DMS79 (cell line): ENCODE measurements at regions not wholly inside any gene's neighbourhood (a gene's known extent, or its start where the extent isn't known, plus 50 kb on each side); places are given as distances from the start of the nearest gene placed in this dataset.

ENCODE experiments used
- DNase-seq: peaks from one replicate; lab custom pipeline; 2025; lab: John Stamatoyannopoulos, UW

DNA sequence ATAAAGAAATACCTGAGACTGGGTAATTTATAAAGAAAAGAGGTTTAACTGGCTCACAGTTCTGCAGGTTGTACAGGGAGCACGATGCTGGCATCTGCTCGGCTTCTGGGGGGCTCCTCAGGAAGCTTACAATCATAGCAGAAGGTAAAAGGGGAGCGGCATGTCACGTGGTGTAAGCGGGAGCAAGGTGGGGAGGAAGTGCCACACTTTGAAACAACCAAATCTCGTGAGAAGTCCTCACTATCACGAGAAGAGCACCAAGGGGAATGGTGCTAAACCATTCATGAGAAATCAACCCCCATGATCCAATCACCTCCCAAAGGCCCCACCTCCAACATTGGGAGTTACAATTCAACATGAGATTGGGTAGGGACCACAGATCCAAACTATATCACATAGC lies 67.7 kb downstream of the AKR1B1 start:
- no peak for DNase-seq

DNA sequence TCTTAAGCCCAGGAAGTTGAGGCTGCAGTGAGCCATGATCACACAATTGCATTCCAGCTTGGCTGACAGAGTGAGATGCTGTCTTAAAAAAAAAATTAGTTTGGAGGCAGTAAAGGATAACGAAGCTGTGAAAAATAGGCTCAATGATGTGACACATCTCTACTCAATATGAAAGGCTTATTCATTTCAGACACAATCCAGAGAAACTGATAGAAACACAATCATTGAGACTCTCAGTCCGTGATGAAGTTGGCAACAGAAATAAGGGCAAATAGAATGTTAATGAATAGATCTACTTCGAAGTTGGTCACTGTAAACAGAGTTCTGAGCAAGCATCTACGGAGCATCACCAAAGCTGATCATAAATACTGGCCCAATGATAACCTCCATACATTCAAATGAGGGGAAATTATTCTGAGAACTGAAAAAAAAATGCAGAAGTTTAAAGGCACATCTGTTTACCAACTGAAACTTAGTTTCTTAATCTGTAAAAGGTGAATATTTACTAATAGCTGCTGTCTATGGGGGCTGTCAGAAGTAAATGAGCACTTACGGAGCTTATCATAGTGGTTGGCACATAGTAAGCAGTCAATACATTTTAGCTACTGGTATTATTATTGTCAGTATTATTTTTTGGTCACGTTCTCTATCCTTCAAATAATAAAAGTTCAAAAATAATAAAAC lies 70.4 kb downstream of the AKR1B1 start:
- DNase-seq, result no peak

GRCh38 chr7:134378562-134378961 lies 61.8 kb upstream of the SLC35B4 start:
- no peak for DNase-seq

DNA sequence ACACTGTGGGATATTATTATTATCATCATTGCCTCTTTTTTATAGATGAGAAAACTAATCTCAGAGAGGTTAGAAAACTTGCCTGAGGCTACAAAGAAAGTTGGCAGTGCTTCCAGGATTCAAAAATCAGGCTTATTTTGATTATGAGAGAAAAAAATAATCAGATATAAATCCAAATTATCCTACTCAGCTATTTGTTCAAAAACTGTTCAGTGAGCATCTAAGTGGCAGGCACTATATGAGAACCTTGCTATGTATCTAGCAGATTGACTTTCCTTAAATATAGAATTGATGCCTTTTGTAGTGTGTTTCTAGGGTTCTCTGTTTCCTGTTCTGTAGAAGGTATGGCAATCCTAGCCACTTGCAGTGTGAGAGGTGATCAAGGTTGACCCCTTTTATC lies 60.0 kb upstream of the SLC35B4 start:
- no peak for DNase-seq

DNA sequence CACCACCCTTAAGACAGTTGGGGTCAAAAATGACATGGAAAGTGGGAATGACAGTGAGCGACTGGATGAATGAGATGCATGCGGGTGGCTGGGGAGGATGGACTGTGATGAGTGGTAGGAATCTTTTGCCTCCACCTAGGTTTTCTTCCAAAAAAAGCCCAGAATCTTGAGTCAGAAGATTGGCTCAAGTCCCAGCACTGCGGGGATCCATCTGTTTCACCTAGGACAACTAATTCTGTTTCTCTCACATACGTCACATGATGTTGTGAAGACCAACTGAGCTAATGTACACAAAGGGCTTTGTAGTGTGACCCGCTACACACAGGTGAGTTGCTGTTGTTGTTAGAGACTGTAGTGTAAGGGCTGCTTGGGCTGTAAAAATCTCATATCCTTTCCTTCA lies 58.5 kb upstream of the SLC35B4 start:
- DNase-seq, result no peak

GRCh38 chr7:134374791-134375190 lies 58.1 kb upstream of the SLC35B4 start:
- no peak for DNase-seq

DNA sequence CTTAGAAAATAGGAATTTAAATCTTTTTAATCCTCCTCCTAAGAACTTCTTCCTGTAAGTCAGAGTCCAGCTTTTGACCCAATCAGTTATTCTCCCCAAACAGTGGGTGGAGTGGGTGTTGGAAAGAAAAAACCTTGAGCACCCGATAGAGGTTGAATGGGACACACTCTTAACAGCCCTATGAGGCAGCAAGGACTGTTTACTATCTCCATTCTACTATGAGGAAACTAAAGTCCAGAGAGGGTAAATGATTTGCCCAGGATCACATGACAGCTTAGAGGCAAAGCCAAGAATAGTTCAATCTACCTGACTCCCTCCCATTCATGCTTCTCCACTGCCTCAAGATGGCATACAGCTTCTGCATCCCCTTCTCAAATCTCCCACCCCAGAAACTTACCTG lies 57.6 kb upstream of the SLC35B4 start:
- no peak for DNase-seq

DNA sequence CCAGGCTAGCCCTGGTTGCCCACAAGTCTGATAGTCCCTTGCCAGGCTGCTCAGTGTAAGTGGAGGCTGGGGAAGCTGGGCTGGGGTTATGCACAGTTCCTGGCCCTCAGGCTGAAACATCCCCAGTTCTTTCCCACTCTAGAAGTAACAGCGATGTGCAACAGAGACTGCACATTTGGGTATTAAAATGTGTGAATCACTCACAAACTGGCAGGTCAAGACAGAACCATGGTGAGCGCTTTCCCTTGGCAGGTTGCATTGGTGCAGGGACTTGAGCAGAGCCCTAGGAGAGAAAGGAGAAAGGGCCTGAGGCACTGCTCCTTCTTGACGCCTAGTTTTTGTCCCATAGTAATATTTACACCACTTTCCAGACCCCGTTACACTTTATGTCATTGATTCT lies 56.1 kb upstream of the SLC35B4 start:
- no peak for DNase-seq

DNA sequence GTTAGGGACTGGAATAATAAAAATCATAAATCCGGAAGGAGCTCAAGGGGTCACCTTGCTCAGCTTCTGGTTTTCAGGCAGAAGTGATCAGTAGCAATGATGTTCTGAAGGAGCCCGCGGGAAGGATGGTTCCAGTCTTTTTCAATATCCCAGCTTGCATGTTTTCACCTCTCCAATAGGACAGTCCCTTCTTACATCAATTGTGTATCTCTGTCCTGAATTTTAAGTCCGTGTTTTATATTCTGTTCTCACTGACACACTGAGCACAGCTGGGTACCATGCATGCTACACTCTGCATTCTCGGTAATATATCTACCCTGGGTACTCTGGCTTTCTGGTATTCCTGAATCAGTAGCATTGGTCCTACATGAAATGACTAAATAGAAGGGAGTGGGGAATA lies 55.2 kb upstream of the SLC35B4 start:
- DNase-seq, result no peak

DNA sequence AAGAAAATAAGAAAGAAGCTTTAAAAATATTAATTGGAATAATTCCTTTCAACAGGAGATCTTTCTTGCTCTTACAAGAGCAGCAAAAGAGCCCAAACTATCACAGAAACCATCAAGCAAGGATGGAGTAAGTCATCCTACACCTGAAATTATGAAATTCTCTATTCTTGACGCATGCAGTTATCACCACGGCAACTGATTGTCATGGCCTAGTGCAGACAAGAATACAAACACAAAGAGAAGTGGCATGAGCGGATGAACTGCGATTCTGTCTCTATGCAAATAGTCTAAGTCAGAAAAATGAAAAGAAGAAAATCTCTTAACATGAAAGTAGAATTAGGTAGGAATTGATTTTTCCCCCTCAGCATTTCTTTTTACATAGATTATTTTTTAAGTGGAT lies 54.8 kb upstream of the SLC35B4 start:
- peak; percentile 43 for DNase-seq

GRCh38 chr7:134370135-134370534 lies 53.4 kb upstream of the SLC35B4 start:
- no peak for DNase-seq

DNA sequence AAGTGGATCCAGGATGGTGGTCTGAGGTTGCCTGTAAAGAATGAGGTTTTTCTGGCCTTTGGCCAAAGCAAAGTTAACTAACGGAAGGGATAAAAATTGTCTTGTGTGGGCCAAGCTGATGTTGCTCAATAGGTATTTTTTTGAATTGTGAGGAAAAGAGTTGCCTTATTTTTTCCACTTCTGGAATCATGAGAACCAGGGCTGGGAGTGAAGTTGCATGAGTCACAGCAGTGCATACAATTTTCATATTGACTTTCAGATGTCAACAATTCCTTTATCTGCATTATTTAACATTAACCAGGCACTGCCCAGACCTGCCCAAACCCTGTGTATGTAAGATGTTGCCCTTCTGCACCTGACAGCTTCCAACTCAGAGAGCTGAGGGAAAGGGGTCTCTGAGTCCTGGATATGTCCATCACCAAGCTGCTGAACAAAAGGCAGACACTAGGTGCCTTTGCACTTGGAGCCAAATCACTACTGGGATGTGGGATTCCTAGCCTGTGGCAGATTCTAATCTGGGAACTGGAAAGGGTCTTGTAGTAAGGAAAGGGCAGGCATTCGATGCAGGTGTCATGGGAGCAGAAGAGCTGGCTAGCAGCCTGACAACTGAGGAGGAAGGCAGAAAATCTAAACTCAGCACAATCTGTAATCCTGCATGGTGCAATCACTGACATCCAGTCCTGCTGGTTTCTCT lies 52.3 kb upstream of the SLC35B4 start:
- DNase-seq, result no peak

DNA sequence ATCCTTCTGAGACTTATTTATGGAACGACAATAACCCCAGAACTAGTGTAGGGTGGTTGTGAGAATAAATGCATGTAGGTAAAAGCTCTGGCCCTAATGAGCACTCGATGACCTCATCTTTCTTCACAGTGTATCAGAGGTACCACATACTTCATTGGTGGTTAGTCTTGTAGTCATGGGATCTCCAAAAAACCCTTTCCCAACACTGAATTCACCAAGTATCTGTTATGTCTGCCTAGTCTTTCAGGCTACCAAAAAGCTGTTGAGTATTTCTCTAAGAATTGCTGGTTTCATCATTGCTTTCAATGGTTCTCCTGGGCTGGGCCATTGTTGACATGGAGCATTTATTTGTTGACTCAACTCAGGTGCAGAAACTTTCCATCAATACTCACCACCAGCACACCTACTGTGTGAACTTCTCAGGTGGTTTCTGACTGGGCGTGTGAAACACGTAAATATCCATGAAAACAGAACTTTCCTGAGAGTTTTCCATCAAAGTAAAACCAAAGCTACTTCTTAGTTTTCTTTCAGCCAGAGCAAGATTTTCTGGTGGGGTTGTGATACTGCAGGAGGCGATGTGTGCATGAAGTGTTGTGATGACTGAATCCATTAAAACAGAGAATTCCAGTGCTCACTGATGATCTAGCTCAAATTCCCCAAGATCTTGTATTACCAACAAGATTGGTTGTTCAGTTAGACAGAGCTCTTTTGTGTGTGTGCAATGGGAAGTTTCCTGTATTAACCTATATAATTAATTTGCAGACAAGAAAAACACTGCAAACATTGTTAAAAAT lies 51.4 kb upstream of the SLC35B4 start:
- no peak for DNase-seq
